ENCODE measurements at regions not wholly inside any gene's neighbourhood (a gene's known extent, or its start where the extent isn't known, plus 50 kb on each side); places are given as distances from the start of the nearest gene placed in this dataset.
A peak's percentile ranks its signal among the peaks of the same experiment; 100 is the strongest.

- peak overlapping the region; percentile 1; the same call in 1 of the 2 replicates for H3K27ac Mint-ChIP-seq
- no peaks in the 10 kb centered on the region for H3K36me3 Mint-ChIP-seq (ENCODE audit: low read depth)
Measured at GRCh38 chr14:76938092-76938500, 90.4 kb downstream of the IRF2BPL start.

More at GRCh38 chr14:76938092-76938500, 90.4 kb downstream of the IRF2BPL start:
- Histone ChIP-seq H2AFZ (no peak overlapping the region), H3K9me2 (ENCODE audit: insufficient read depth) (no peaks in the 10 kb centered on the region), H3K4me3 (no peak overlapping the region), H3F3A (replicated peaks; ENCODE audit: low read depth) (peaks cover 3% of the 10 kb centered on the region; the same call in 1 of the 2 replicates), H3K4me1 (ENCODE audit: insufficient read depth) (peaks cover 15% of the 10 kb centered on the region), H3K27ac (ENCODE audit: low read depth) (no peak overlapping the region), H4K20me1 (replicated peaks; ENCODE audit: insufficient read depth) (no peaks in the 10 kb centered on the region), H3K4me2 (no peak overlapping the region), H3K27me3 (ENCODE audit: insufficient read depth) (no peaks in the 10 kb centered on the region), H3K36me3 (ENCODE audit: insufficient read depth) (no peaks in the 10 kb centered on the region), H3K79me2 (replicated peaks; ENCODE audit: insufficient read depth) (no peaks in the 10 kb centered on the region)
- ATAC-seq (no peak), DNase-seq (ENCODE audit: low spot score) (no peak)
- H3K4me1 Mint-ChIP-seq: peaks cover 47% of the 10 kb centered on the region
- TF ChIP-seq, protein P1, sequence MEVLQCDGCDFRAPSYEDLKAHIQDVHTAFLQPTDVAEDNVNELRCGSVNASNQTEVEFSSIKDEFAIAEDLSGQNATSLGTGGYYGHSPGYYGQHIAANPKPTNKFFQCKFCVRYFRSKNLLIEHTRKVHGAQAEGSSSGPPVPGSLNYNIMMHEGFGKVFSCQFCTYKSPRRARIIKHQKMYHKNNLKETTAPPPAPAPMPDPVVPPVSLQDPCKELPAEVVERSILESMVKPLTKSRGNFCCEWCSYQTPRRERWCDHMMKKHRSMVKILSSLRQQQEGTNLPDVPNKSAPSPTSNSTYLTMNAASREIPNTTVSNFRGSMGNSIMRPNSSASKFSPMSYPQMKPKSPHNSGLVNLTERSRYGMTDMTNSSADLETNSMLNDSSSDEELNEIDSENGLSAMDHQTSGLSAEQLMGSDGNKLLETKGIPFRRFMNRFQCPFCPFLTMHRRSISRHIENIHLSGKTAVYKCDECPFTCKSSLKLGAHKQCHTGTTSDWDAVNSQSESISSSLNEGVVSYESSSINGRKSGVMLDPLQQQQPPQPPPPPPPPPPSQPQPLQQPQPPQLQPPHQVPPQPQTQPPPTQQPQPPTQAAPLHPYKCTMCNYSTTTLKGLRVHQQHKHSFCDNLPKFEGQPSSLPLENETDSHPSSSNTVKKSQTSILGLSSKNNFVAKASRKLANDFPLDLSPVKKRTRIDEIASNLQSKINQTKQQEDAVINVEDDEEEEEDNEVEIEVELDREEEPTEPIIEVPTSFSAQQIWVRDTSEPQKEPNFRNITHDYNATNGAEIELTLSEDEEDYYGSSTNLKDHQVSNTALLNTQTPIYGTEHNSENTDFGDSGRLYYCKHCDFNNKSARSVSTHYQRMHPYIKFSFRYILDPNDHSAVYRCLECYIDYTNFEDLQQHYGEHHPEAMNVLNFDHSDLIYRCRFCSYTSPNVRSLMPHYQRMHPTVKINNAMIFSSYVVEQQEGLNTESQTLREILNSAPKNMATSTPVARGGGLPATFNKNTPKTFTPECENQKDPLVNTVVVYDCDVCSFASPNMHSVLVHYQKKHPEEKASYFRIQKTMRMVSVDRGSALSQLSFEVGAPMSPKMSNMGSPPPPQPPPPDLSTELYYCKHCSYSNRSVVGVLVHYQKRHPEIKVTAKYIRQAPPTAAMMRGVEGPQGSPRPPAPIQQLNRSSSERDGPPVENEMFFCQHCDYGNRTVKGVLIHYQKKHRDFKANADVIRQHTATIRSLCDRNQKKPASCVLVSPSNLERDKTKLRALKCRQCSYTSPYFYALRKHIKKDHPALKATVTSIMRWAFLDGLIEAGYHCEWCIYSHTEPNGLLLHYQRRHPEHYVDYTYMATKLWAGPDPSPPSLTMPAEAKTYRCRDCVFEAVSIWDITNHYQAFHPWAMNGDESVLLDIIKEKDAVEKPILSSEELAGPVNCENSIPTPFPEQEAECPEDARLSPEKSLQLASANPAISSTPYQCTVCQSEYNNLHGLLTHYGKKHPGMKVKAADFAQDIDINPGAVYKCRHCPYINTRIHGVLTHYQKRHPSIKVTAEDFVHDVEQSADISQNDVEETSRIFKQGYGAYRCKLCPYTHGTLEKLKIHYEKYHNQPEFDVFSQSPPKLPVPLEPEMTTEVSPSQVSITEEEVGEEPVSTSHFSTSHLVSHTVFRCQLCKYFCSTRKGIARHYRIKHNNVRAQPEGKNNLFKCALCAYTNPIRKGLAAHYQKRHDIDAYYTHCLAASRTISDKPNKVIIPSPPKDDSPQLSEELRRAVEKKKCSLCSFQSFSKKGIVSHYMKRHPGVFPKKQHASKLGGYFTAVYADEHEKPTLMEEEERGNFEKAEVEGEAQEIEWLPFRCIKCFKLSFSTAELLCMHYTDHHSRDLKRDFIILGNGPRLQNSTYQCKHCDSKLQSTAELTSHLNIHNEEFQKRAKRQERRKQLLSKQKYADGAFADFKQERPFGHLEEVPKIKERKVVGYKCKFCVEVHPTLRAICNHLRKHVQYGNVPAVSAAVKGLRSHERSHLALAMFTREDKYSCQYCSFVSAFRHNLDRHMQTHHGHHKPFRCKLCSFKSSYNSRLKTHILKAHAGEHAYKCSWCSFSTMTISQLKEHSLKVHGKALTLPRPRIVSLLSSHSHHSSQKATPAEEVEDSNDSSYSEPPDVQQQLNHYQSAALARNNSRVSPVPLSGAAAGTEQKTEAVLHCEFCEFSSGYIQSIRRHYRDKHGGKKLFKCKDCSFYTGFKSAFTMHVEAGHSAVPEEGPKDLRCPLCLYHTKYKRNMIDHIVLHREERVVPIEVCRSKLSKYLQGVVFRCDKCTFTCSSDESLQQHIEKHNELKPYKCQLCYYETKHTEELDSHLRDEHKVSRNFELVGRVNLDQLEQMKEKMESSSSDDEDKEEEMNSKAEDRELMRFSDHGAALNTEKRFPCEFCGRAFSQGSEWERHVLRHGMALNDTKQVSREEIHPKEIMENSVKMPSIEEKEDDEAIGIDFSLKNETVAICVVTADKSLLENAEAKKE (CRISPR knock-in tag; IDR thresholded peaks at IDR 0.05): no peak
- TF ChIP-seq ETS1 (IDR thresholded peaks at IDR 0.05): no peak
- no peak for TF ChIP-seq CREB1 (CRISPR knock-in tag; IDR thresholded peaks at IDR 0.05; ENCODE audit: low read depth)
- no peak for TF ChIP-seq JUNB (IDR thresholded peaks at IDR 0.05; ENCODE audit: unreplicated experiment)
- no peak for TF ChIP-seq POLR2AphosphoS5 (IDR thresholded peaks at IDR 0.05; ENCODE audit: low read depth)
- no peak for TF ChIP-seq EZH2 (IDR thresholded peaks at IDR 0.05; ENCODE audit: low read depth, unreplicated experiment)
- no peak for TF ChIP-seq ZNF114 (CRISPR knock-in tag; IDR thresholded peaks at IDR 0.05)
- no peak for TF ChIP-seq STAT1 (IDR thresholded peaks at IDR 0.05; ENCODE audit: unreplicated experiment)
- TF ChIP-seq NANOG (IDR thresholded peaks at IDR 0.05; ENCODE audit: borderline replicate concordance): no peak
- no peak for TF ChIP-seq ZNF331 (CRISPR knock-in tag; IDR thresholded peaks at IDR 0.05; ENCODE audit: low read depth)
- TF ChIP-seq, protein P2, sequence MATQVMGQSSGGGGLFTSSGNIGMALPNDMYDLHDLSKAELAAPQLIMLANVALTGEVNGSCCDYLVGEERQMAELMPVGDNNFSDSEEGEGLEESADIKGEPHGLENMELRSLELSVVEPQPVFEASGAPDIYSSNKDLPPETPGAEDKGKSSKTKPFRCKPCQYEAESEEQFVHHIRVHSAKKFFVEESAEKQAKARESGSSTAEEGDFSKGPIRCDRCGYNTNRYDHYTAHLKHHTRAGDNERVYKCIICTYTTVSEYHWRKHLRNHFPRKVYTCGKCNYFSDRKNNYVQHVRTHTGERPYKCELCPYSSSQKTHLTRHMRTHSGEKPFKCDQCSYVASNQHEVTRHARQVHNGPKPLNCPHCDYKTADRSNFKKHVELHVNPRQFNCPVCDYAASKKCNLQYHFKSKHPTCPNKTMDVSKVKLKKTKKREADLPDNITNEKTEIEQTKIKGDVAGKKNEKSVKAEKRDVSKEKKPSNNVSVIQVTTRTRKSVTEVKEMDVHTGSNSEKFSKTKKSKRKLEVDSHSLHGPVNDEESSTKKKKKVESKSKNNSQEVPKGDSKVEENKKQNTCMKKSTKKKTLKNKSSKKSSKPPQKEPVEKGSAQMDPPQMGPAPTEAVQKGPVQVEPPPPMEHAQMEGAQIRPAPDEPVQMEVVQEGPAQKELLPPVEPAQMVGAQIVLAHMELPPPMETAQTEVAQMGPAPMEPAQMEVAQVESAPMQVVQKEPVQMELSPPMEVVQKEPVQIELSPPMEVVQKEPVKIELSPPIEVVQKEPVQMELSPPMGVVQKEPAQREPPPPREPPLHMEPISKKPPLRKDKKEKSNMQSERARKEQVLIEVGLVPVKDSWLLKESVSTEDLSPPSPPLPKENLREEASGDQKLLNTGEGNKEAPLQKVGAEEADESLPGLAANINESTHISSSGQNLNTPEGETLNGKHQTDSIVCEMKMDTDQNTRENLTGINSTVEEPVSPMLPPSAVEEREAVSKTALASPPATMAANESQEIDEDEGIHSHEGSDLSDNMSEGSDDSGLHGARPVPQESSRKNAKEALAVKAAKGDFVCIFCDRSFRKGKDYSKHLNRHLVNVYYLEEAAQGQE (IDR thresholded peaks at IDR 0.05; ENCODE audit: unreplicated experiment): no peak
- no peak for TF ChIP-seq EZH2phosphoT487 (IDR thresholded peaks at IDR 0.05; ENCODE audit: unreplicated experiment)
- H3K4me3 Mint-ChIP-seq: no peak overlapping the region
- no peaks in the 10 kb centered on the region for H3K9me3 Mint-ChIP-seq
- H3K27me3 Mint-ChIP-seq (ENCODE audit: insufficient read depth, low read depth, poor library complexity): peaks cover 17% of the 10 kb centered on the region
